Occipital lobe (tissue), 1 donor: ENCODE measurements at regions not wholly inside any gene's neighbourhood (a gene's known extent, or its start where the extent isn't known, plus 50 kb on each side); places are given as distances from the start of the nearest gene placed in this dataset.

Source experiments
- DNase-seq: peaks from one replicate; lab custom pipeline; 2025; lab: John Stamatoyannopoulos, UW

GRCh38 chr20:60467771-60468170, 509.5 kb downstream of the CDH26 start:
- DNase-seq, result no peak

DNA sequence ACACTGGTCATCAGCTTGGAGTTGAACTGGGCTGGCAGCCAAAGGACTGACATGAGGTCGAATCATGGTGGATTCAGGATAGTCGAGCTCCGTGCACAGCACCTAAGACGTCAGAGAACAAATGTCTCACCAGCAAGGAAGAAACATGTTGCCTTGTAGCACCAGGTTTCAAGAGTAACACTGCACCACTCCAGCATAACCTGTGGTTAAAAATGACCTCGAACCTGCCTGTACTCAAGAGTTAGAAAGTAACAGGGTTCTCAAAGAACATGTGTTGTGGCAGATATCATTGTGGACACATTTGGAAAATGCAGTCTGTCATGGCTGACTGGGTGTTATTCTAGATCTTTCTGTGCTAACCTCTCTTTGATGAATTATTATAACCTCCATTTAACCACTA, 511.6 kb downstream of the CDH26 start:
- DNase-seq, result no peak

GRCh38 chr20:60470366-60470765, 512.1 kb downstream of the CDH26 start:
- no peak for DNase-seq

- no peak for DNase-seq
Observed at GRCh38 chr20:60473211-60473610, 515.0 kb downstream of the CDH26 start.

DNA sequence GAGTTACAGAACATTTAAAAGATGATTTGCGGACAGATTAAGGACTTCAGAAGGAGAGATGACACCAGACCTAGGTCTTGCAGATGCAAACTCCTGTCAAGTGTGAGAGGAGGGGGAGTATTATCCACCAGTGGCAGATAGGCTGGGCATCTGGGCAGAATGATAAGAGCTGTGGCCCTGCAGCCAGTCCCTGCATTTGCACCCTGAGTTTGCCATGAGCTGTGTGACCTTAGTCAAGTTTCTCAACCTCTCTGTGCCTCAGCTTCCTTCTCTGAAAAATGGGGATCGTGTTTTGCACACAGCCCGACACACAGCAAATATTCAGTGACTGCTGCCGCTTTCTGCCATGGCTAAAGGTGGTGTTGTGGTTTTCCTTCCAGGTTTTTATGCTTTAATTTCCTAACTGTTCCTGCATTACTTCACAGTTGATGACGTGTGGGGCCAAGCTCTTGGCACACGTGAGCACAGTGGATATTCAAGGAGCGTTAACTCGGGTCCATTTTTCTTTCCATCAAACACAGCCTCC, 516.2 kb downstream of the CDH26 start:
- DNase-seq, result no peak

DNA sequence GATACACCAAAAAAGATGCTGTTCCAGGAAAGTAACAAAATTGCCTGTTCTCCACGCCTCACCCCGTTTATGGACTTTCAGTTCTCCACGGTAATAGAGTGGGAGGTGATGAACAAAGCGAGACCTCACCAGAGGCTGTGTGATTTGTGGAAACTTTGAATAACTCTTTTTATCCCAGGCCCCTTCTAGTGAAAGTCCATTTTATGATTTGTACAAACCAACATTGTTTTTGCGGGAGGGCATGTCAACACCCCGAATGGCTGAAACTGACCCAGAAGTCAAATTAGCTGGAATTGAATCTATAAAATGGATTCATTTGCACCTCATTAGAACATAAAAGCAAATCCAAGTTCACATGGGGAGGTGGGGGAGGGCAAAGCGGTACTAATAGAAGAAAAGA, 517.8 kb downstream of the CDH26 start:
- no peak for DNase-seq

- no peak for DNase-seq
Observed at GRCh38 chr20:60477958-60478357, 519.7 kb downstream of the CDH26 start.

- no peak for DNase-seq
Observed at GRCh38 chr20:60478533-60478932, 520.3 kb downstream of the CDH26 start.

GRCh38 chr20:60480950-60481742, 522.9 kb downstream of the CDH26 start:
- DNase-seq, result no peak

GRCh38 chr20:60481743-60482133, 523.5 kb downstream of the CDH26 start:
- DNase-seq, result no peak

- DNase-seq, result no peak
Observed at GRCh38 chr20:60482221-60483008, 524.2 kb downstream of the CDH26 start.

DNA sequence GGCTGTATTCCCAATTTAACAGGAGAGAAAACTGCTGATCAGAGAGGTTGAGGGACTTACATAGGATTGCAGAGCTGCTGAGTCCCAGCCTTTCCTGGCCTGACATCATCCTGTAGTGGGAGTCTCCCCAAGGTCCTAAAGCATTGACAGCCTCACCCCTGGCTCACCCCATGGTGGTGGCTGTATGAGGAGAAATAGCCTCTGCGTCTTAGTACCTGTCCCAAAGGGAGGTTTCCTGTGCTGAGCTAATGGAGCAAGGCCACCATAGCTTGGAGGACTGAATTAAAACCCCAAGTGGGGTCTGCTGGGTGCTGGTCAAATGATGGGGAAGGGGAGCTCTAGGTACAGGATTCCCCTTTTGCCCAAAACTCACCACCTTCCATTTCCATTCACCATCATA, 525.1 kb downstream of the CDH26 start:
- no peak for DNase-seq

GRCh38 chr20:60484316-60484715, 526.1 kb downstream of the CDH26 start:
- no peak for DNase-seq

DNA sequence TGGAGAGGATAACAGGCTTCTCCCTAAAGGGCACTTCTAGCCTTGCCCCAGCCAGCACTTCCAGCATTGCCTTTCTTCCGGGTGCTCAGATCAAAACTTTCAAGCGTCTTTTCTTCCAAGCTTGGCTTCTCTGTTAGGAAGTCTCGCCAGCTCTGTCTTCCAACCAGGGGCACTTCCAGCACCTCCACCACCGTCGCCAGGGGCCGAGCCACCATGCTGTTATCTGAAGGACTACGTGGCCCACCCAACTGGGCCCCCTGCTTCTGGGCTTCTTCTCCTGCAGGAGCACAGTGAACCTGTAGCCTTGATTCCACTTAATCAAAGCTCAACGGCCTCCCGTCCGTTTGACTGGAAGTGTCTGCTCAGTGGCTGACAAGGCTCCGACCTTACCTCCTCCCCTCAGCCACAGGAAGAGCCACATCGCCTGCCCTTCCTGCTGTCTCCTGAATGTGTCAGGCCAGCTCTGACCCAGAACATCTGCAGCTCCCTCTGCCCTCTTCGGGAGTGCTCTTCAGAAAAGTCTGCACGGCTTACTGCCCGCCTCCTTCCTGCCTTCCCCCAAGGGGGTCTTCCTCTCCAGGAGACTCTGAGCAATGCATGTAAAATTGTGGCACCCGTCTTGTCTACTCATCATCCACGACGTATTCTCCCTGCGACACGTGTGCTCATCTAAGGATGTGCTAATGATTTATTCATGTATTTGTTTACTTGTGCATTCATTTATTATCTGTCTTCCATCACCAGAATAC, 527.0 kb downstream of the CDH26 start:
- no peak for DNase-seq

DNA sequence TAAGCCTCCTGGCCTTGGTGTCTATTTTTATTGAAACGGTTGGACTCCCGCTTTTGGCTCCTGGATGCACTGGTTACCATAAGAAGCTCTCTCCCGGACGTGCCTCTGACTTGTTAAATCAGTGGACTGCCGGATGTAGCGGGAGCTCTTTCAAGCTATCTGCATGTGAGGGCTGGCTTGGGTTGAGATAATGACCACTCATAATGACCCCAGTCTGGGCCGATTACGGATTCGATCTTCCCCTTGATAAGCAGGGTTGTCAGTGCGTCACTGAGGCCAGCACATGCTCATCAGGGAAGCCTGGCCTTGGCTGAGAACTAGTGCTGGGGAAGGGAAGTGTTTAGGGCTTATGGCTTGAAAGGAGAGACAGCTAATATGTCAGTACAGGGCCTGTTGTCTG, 528.1 kb downstream of the CDH26 start:
- DNase-seq, result no peak

- DNase-seq, result no peak
Observed at GRCh38 chr20:60486937-60487336, 528.7 kb downstream of the CDH26 start.

- DNase-seq, result no peak
Observed at GRCh38 chr20:60490217-60491050, 532.2 kb downstream of the CDH26 start.

- DNase-seq, result no peak
Observed at GRCh38 chr20:60491051-60491581, 532.9 kb downstream of the CDH26 start.

DNA sequence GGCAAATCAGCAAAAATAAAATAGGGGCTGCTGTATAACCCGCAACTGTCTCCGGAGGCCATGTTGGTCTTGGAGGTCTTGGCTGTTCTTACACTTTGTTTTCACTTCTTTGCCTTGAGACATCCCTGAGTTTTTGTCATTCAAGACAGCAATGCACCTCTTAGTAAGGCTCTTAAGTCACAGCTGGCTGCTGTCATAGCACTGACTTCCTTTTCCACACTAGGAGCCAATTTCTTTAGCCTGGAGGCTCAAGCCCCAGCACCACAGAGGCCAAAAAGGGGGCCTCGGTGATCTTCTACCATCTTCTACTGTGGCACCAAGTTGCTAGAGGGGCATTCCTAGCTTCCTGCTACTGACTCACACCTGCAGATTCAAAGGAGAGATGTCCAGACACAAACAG, 536.3 kb downstream of the CDH26 start:
- no peak for DNase-seq

- DNase-seq, result no peak
Observed at GRCh38 chr20:60497298-60498035, 539.2 kb downstream of the CDH26 start.
